IMR-90 (cell line): ENCODE measurements at regions not wholly inside any gene's neighbourhood (a gene's known extent, or its start where the extent isn't known, plus 50 kb on each side); places are given as distances from the start of the nearest gene placed in this dataset.

Source experiments
- BHLHE40 ChIP-seq: fragments of 150-350 bp; IDR thresholded peaks from 2 replicates; pipeline ENCODE4 v1.6.1; 2016; ENCODE audit warnings: mild to moderate bottlenecking, low read depth, low read length
- CEBPB ChIP-seq: IDR thresholded peaks from 2 replicates; pipeline ENCODE4 v1.6.1; 2012; ENCODE audit warnings: low read depth, low read length, improper control_type of control experiment
- CHD1 ChIP-seq: IDR thresholded peaks from 2 replicates; pipeline ENCODE4 v1.6.1; 2012; ENCODE audit warnings: low read depth, low read length, improper control_type of control experiment
- CTCF ChIP-seq: conservative IDR thresholded peaks from 2 replicates; pipeline ENCODE4 v1.5.1; 2012; ENCODE audit warnings: mild to moderate bottlenecking, low read depth, low read length, improper control_type of control experiment
- MXI1 ChIP-seq: IDR thresholded peaks from 2 replicates; pipeline ENCODE4 v1.6.1; 2012; ENCODE audit warnings: low read depth, mild to moderate bottlenecking, low read length, moderate library complexity, borderline replicate concordance
- POLR2A ChIP-seq: IDR thresholded peaks from 2 replicates; pipeline ENCODE4 v1.6.1; 2012; ENCODE audit warnings: mild to moderate bottlenecking, low read depth, low read length
- RAD21 ChIP-seq: IDR thresholded peaks from 2 replicates; pipeline ENCODE4 v1.6.1; 2012; ENCODE audit warnings: low read length, improper control_type of control experiment
- RCOR1 ChIP-seq: IDR thresholded peaks from 2 replicates; pipeline ENCODE4 v1.6.1; 2012; ENCODE audit warnings: mild to moderate bottlenecking, low read length, improper control_type of control experiment; ENCODE audit not compliant: insufficient replicate concordance
- RFX5 ChIP-seq: IDR thresholded peaks from 2 replicates; pipeline ENCODE4 v1.8.0; 2012; ENCODE audit warnings: low read depth, mild to moderate bottlenecking, low read length, moderate library complexity
- SMC3 ChIP-seq: fragments of 150-350 bp; IDR thresholded peaks from 2 replicates; pipeline ENCODE4 v1.6.1; 2016; ENCODE audit warnings: low read depth, mild to moderate bottlenecking, antibody characterized with exemption, low read length, moderate library complexity
- USF2 ChIP-seq: fragments of 150-350 bp; IDR thresholded peaks from 2 replicates; pipeline ENCODE4 v1.6.1; 2017; ENCODE audit warnings: mild to moderate bottlenecking, antibody characterized with exemption, low read length, low read depth

- TF ChIP-seq MXI1, result no peak
- TF ChIP-seq CTCF, result no peak
- TF ChIP-seq RAD21, result no peak
- no peak for TF ChIP-seq USF2
- TF ChIP-seq POLR2A, result no peak
- TF ChIP-seq RCOR1, result no peak
- TF ChIP-seq BHLHE40, result no peak
- TF ChIP-seq SMC3, result no peak
- TF ChIP-seq CEBPB, result no peak
- no peak for TF ChIP-seq RFX5
- TF ChIP-seq CHD1, result no peak
Observed at GRCh38 chr11:103848686-103849085, 187.8 kb upstream of the DDI1 start.
